ENCODE measurements at regions not wholly inside any gene's neighbourhood (a gene's known extent, or its start where the extent isn't known, plus 50 kb on each side); places are given as distances from the start of the nearest gene placed in this dataset.
"Not testable (repeated sequence)": the region's sequence is repeated elsewhere in the genome, so short reads cannot be mapped to it uniquely, and the experiment has no call there.

DNA sequence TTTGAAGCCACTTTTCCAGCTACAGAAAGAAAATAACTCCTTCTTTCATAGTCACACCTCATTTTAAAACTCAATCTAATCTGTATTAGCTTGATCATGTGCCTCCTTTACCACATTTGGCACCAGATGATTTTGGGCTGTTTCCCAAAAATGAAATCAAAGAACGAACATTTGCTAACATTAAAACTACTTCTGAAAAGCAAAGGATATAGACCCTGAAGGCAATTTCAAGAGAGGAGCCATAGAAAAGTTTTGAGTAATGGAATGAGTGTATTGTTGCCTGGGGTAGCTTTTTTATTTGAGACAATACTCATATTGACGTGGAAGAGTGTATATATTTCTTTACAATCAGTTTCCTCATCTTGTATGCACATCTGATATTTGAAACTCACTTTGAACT is 152.8 kb upstream of the TBL1XR1 start:
- no peak overlapping the region for H3K4me3 ChIP-seq
- no peak overlapping the region for H3K27ac ChIP-seq
- H3K36me3 ChIP-seq, result no peaks in the 10 kb centered on the region
- DNase-seq, result no peak
- H3K27me3 ChIP-seq, result no peaks in the 10 kb centered on the region
- H3K9me3 ChIP-seq, result no peaks in the 10 kb centered on the region
- intact Hi-C loops (cut with DNase I), result no loop called here
- peaks cover 0 to 10% (median 4%) of the 10 kb centered on the region in 4 donors for H3K4me1 ChIP-seq
- no peak for ATAC-seq
- TF ChIP-seq POLR2A (IDR thresholded peaks at IDR 0.05), result no peak
- TF ChIP-seq, protein P1, sequence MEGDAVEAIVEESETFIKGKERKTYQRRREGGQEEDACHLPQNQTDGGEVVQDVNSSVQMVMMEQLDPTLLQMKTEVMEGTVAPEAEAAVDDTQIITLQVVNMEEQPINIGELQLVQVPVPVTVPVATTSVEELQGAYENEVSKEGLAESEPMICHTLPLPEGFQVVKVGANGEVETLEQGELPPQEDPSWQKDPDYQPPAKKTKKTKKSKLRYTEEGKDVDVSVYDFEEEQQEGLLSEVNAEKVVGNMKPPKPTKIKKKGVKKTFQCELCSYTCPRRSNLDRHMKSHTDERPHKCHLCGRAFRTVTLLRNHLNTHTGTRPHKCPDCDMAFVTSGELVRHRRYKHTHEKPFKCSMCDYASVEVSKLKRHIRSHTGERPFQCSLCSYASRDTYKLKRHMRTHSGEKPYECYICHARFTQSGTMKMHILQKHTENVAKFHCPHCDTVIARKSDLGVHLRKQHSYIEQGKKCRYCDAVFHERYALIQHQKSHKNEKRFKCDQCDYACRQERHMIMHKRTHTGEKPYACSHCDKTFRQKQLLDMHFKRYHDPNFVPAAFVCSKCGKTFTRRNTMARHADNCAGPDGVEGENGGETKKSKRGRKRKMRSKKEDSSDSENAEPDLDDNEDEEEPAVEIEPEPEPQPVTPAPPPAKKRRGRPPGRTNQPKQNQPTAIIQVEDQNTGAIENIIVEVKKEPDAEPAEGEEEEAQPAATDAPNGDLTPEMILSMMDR (IDR thresholded peaks at IDR 0.05), result no peak
- WGBS (ENCODE audit: insufficient coverage, low coverage, low lambda C conversion rate, missing lambda C conversion rate), result 73% methylated on average over 2 of the region's 2 CpGs

DNA sequence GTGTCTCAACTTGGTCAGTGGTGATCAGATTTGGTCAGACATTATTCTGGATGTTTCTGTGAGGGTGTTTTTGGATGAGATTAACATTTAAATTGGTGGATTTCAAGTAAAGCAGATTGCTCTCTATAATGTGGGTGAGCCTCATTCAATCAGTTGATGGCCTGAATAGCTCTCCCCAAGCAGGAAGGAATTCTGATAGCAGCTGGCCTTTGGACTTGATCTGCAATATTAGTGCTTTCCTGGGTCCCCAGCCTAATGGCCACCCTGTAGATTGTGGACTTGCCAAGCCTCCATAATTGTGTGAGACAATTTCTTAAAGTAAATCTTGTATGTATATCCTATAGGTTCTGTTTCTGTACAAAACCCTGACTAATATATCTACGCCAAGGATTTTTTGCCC is 153.9 kb upstream of the TBL1XR1 start:
- Histone ChIP-seq H3K27me3 (no peaks in the 10 kb centered on the region), H3K4me1 (peaks cover 0 to under 1% (median 0%) of the 10 kb centered on the region in 4 donors), H3K36me3 (no peaks in the 10 kb centered on the region), H3K27ac (no peak overlapping the region), H3K4me3 (no peak overlapping the region), H3K9me3 (no peaks in the 10 kb centered on the region)
- ATAC-seq (no peak), DNase-seq (no peak)
- intact Hi-C loops (cut with DNase I), result no loop called here
- WGBS (ENCODE audit: insufficient coverage, low coverage, low lambda C conversion rate, missing lambda C conversion rate), result 100% methylated on average over 1 of the region's 1 CpG
- TF ChIP-seq, protein P1 (IDR thresholded peaks at IDR 0.05), result no peak
- no peak for TF ChIP-seq POLR2A (IDR thresholded peaks at IDR 0.05)

DNA sequence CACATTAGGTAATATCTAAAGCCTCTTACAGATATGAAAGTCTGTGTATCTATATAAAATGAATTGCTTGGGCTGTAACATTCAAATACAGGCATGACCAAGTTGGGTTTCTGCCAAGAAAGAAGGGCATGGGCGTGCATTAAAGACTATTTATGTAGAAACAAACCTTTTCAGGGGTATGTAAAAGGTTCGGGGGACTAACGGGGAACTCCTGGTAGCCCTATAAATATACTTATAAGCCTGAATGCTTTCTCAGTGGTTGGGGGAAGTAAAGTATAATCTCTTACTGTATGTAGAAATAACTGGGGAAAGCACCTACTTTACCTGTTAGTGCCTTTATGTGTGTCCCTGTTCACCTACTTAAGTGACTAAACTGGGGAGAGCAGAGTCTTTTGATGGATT is 154.5 kb upstream of the TBL1XR1 start:
- Histone ChIP-seq H3K27ac (no peak overlapping the region), H3K4me3 (no peak overlapping the region), H3K4me1 (no peaks in the 10 kb centered on the region), H3K9me3 (no peaks in the 10 kb centered on the region), H3K27me3 (no peaks in the 10 kb centered on the region), H3K36me3 (no peaks in the 10 kb centered on the region)
- 93% methylated on average over 3 of the region's 3 CpGs for WGBS (ENCODE audit: insufficient coverage, low coverage, low lambda C conversion rate, missing lambda C conversion rate)
- intact Hi-C loops (cut with DNase I), result no loop called here
- no peak for ATAC-seq
- no peak for TF ChIP-seq POLR2A (IDR thresholded peaks at IDR 0.05)
- TF ChIP-seq, protein P1 (IDR thresholded peaks at IDR 0.05), result no peak
- DNase-seq, result no peak

- Histone ChIP-seq H3K4me3 (no peak overlapping the region), H3K27me3 (no peaks in the 10 kb centered on the region), H3K4me1 (peaks cover 0 to 2% (median 0%) of the 10 kb centered on the region in 4 donors), H3K9me3 (no peaks in the 10 kb centered on the region), H3K36me3 (no peaks in the 10 kb centered on the region), H3K27ac (no peak overlapping the region)
- DNase-seq (no peak), ATAC-seq (no peak)
- TF ChIP-seq POLR2A (IDR thresholded peaks at IDR 0.05), result no peak
- TF ChIP-seq, protein P1 (IDR thresholded peaks at IDR 0.05), result no peak
- intact Hi-C loops (cut with DNase I), result no loop called here
- WGBS (ENCODE audit: insufficient coverage, low coverage, low lambda C conversion rate, missing lambda C conversion rate), result no CpG with 5 or more reads among the region's 4 CpGs
Measured at GRCh38 chr3:177352424-177352823, 155.1 kb upstream of the TBL1XR1 start.

DNA sequence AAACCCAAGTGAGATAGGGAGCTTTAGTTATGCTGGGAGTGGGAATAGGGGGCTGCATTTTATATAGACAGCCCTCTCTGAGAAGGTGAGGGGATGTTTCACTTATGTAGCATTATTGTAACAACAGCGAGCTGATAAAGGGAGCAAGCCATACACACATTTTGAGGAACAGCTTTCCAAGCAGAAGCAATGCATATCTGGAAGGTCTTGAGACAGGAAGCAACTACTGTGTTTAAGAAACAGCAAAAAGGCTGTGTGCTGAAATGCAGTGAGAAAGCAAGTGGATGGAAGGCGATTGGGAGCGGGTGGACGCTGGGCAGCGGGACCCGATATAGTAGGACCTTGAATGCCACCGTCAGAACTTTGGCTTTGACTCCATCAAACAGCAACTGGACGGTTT is 155.9 kb upstream of the TBL1XR1 start:
- H3K9me3 ChIP-seq, result no peaks in the 10 kb centered on the region
- H3K4me1 ChIP-seq, result peaks cover 0 to 8% (median 2%) of the 10 kb centered on the region in 4 donors
- ATAC-seq (no peak), DNase-seq (no peak)
- intact Hi-C loops (cut with DNase I), result no loop called here
- H3K4me3 ChIP-seq, result no peak overlapping the region
- H3K27ac ChIP-seq, result no peak overlapping the region
- 79% methylated on average over 8 of the region's 8 CpGs for WGBS (ENCODE audit: insufficient coverage, low coverage, low lambda C conversion rate, missing lambda C conversion rate)
- no peaks in the 10 kb centered on the region for H3K27me3 ChIP-seq
- TF ChIP-seq POLR2A (IDR thresholded peaks at IDR 0.05), result no peak
- TF ChIP-seq, protein P1 (IDR thresholded peaks at IDR 0.05), result no peak
- H3K36me3 ChIP-seq, result no peaks in the 10 kb centered on the region

GRCh38 chr3:177353879-177354278 is 156.6 kb upstream of the TBL1XR1 start:
- H3K27me3 ChIP-seq; H3K27ac ChIP-seq; ATAC-seq; DNase-seq; H3K4me1 ChIP-seq; intact Hi-C loops (cut with DNase I); H3K36me3 ChIP-seq; H3K9me3 ChIP-seq; H3K4me3 ChIP-seq: not testable (repeated sequence)
- WGBS (ENCODE audit: insufficient coverage, low coverage, low lambda C conversion rate, missing lambda C conversion rate), result 93% methylated on average over 2 of the region's 3 CpGs
